ENCODE measurements at regions not wholly inside any gene's neighbourhood (a gene's known extent, or its start where the extent isn't known, plus 50 kb on each side); places are given as distances from the start of the nearest gene placed in this dataset.

- no peaks in the 10 kb centered on the region for H3K9me3 ChIP-seq (ENCODE audit: low read depth)
- no peaks in the 10 kb centered on the region for H3K79me2 ChIP-seq (ENCODE audit: low read depth)
- TF ChIP-seq EZH2phosphoT487 (IDR thresholded peaks at IDR 0.05) = no peak
- no peak for TF ChIP-seq CTCF (IDR thresholded peaks at IDR 0.05)
- no peak for TF ChIP-seq EZH2 (IDR thresholded peaks at IDR 0.05)
- no peak overlapping the region for H2AFZ ChIP-seq (replicated peaks)
- H3K27me3 ChIP-seq = no peaks in the 10 kb centered on the region
- Mint-ChIP-seq H3K4me3 (no peak overlapping the region), H3K4me1 (peaks cover 26% of the 10 kb centered on the region), H3K27me3 (ENCODE audit: insufficient read depth, low read depth) (peaks cover 2% of the 10 kb centered on the region), H3K36me3 (no peaks in the 10 kb centered on the region), H3K9me3 (no peaks in the 10 kb centered on the region), H3K27ac (peak overlapping the region; percentile 23)
- peak; percentile 59 for DNase-seq (ENCODE audit: low spot score)
- no peak overlapping the region for H3K4me2 ChIP-seq
- no peak overlapping the region for H3K9ac ChIP-seq
- no peaks in the 10 kb centered on the region for H3K4me1 ChIP-seq
- no peak overlapping the region for H3K4me3 ChIP-seq
- H3F3A ChIP-seq (ENCODE audit: low read depth) = no peaks in the 10 kb centered on the region
- H3K27ac ChIP-seq = no peak overlapping the region
- no peaks in the 10 kb centered on the region for H4K20me1 ChIP-seq (ENCODE audit: low read depth)
- H3K36me3 ChIP-seq = no peaks in the 10 kb centered on the region
These were observed 218.5 kb downstream of the TRIB2 start for GRCh38 chr2:12935222-12935621.

GRCh38 chr2:12935796-12936195, 219.1 kb downstream of the TRIB2 start:
- Histone ChIP-seq H3K9ac (no peak overlapping the region), H3K4me3 (no peak overlapping the region), H3K79me2 (ENCODE audit: low read depth) (no peaks in the 10 kb centered on the region), H4K20me1 (ENCODE audit: low read depth) (no peaks in the 10 kb centered on the region), H3K9me3 (ENCODE audit: low read depth) (no peaks in the 10 kb centered on the region), H3K36me3 (no peaks in the 10 kb centered on the region), H3K4me1 (no peaks in the 10 kb centered on the region), H3F3A (ENCODE audit: low read depth) (no peaks in the 10 kb centered on the region), H2AFZ (replicated peaks) (no peak overlapping the region), H3K4me2 (no peak overlapping the region), H3K27ac (no peak overlapping the region), H3K27me3 (no peaks in the 10 kb centered on the region)
- no peaks in the 10 kb centered on the region for H3K36me3 Mint-ChIP-seq
- no peaks in the 10 kb centered on the region for H3K9me3 Mint-ChIP-seq
- peak overlapping the region; percentile 23 for H3K27ac Mint-ChIP-seq
- peaks cover 2% of the 10 kb centered on the region for H3K27me3 Mint-ChIP-seq (ENCODE audit: insufficient read depth, low read depth)
- H3K4me3 Mint-ChIP-seq = no peak overlapping the region
- H3K4me1 Mint-ChIP-seq = peaks cover 23% of the 10 kb centered on the region
- TF ChIP-seq EZH2phosphoT487 (IDR thresholded peaks at IDR 0.05) (no peak), EZH2 (IDR thresholded peaks at IDR 0.05) (no peak), CTCF (IDR thresholded peaks at IDR 0.05) (no peak)
- DNase-seq (ENCODE audit: low spot score) = no peak

GRCh38 chr2:12941203-12941602, 224.5 kb downstream of the TRIB2 start:
- Mint-ChIP-seq H3K4me3 (no peak overlapping the region), H3K4me1 (peaks cover under 1% of the 10 kb centered on the region), H3K27ac (no peak overlapping the region), H3K36me3 (no peaks in the 10 kb centered on the region), H3K9me3 (no peaks in the 10 kb centered on the region), H3K27me3 (ENCODE audit: insufficient read depth, low read depth) (no peaks in the 10 kb centered on the region)
- Histone ChIP-seq H3K9me3 (ENCODE audit: low read depth) (no peaks in the 10 kb centered on the region), H2AFZ (replicated peaks) (no peak overlapping the region), H3K4me2 (no peak overlapping the region), H3K4me1 (no peaks in the 10 kb centered on the region), H3K27ac (no peak overlapping the region), H3K36me3 (no peaks in the 10 kb centered on the region), H3K27me3 (no peaks in the 10 kb centered on the region), H3K9ac (no peak overlapping the region), H4K20me1 (ENCODE audit: low read depth) (no peaks in the 10 kb centered on the region), H3F3A (ENCODE audit: low read depth) (no peaks in the 10 kb centered on the region), H3K79me2 (ENCODE audit: low read depth) (no peaks in the 10 kb centered on the region), H3K4me3 (no peak overlapping the region)
- no peak for DNase-seq (ENCODE audit: low spot score)
- TF ChIP-seq EZH2phosphoT487 (IDR thresholded peaks at IDR 0.05) (no peak), EZH2 (IDR thresholded peaks at IDR 0.05) (no peak), CTCF (IDR thresholded peaks at IDR 0.05) (no peak)
